Astrocyte of the spinal cord (primary cell): ENCODE measurements at regions not wholly inside any gene's neighbourhood (a gene's known extent, or its start where the extent isn't known, plus 50 kb on each side); places are given as distances from the start of the nearest gene placed in this dataset.

ENCODE experiments used
- DNase-seq: peaks from one replicate; pipeline ENCODE4 v3.0.0; 2011; ENCODE audit warnings: low read depth, low spot score
- H3K4me3 ChIP-seq: 2 replicates; pipeline ENCODE4 v1.5.1; 2011; ENCODE audit warnings: low read depth, mild to moderate bottlenecking, low read length, moderate library complexity
- CTCF ChIP-seq: IDR thresholded peaks from 2 replicates; pipeline ENCODE4 v1.5.1; 2012; ENCODE audit warnings: low read depth, mild to moderate bottlenecking, low read length, inconsistent platforms
- in situ Hi-C: cut with HindIII; loops from 2 replicates; pipeline ENCODE4 v1.10.0; 2017; ENCODE audit warnings: low sequenced_read_pairs

GRCh38 chr2:107218208-107218607 is 332.2 kb upstream of the ST6GAL2 start:
- TF ChIP-seq CTCF, result no peak
- no peak overlapping the region for H3K4me3 ChIP-seq
- no peak for DNase-seq
- in situ Hi-C loops, result no loop called here

DNA sequence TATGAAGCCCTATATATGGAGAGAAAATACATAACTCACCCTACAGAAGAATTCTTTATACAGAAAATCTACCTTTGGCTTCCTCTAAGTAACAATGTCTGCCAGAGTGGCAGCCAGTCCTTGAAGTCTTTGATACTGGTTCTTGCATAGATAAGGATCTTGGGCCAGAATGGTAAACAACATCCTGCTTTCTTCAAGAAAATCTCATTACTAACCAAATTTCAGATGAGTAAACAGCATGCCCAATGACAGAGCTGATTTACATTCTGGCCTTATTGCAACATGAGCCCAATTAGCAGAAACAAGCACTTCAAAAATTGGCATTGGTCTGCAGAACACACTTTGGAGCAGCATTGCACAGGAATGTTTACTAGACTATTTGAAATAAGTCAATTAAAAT is 336.5 kb upstream of the ST6GAL2 start:
- in situ Hi-C loops, result no loop called here
- no peak for DNase-seq
- no peak overlapping the region for H3K4me3 ChIP-seq
- no peak for TF ChIP-seq CTCF

- TF ChIP-seq CTCF, result no peak
Measured at GRCh38 chr2:107235491-107236254, 349.7 kb upstream of the ST6GAL2 start.

DNA sequence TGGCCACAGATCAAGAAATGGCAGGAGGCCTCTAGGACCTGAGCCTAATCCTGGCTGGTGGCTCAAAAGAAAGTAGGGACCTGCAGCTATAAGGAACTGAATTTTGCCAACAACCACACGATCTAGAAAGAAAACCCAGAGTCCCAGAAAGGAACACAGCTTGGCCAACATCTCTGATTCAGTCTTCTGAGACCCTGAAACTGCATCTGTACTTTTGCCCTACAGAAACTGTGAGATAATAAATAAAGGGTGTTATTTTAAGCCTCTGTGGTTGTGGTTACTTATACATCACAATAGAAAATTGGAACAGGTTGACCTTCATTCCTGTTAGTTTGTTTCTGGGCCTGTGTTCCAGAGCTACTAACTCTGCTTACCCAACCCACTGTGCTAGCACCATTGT is 356.8 kb upstream of the ST6GAL2 start:
- in situ Hi-C loops, result no loop called here

More at GRCh38 chr2:107235491-107236254, 349.7 kb upstream of the ST6GAL2 start:
- no peak for DNase-seq
- H3K4me3 ChIP-seq, result no peak overlapping the region
- in situ Hi-C loops, result no loop called here

GRCh38 chr2:107248932-107249331 is 363.0 kb upstream of the ST6GAL2 start:
- no peak for TF ChIP-seq CTCF
- no peak overlapping the region for H3K4me3 ChIP-seq
- DNase-seq, result no peak
- in situ Hi-C loops, result no loop called here

More for the DNA sequence above, 356.8 kb upstream of the ST6GAL2 start:
- no peak for DNase-seq
- H3K4me3 ChIP-seq, result no peak overlapping the region
- TF ChIP-seq CTCF, result no peak

DNA sequence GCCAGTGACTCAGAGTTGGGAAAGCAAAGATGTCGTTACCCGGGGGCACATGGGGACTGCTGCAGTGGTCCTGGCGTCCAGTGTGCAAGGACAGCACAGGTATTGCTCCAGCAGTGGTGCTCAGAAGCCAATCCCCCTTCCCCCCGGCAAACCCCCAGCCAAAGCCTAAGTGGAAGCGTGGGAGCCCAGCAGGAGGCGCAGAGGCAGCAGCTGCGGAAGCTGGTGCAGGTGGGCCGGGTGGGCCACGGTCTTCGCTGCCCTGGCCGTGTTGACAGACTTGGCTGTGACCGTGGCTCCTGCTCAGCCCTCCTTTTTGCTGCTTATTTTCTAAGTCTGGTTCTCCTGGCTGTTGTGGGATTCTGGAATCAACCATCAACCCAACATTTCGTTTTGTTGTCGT is 369.8 kb upstream of the ST6GAL2 start:
- TF ChIP-seq CTCF, result no peak
- DNase-seq, result no peak
- no peak overlapping the region for H3K4me3 ChIP-seq
- in situ Hi-C loops, result no loop called here
